C4-2B (cell line): ENCODE measurements at regions not wholly inside any gene's neighbourhood (a gene's known extent, or its start where the extent isn't known, plus 50 kb on each side); places are given as distances from the start of the nearest gene placed in this dataset.
"Not testable (repeated sequence)": the region's sequence is repeated elsewhere in the genome, so short reads cannot be mapped to it uniquely, and the experiment has no call there.

Experiments
- H3K27ac ChIP-seq: fragments of 450-650 bp; 2 replicates; pipeline ENCODE4 v1.5.1; 2017
- ZFX ChIP-seq: fragments of 450-650 bp; IDR thresholded peaks from 2 replicates; pipeline ENCODE4 v1.6.1; 2017
- TF ChIP-seq, protein P1 (sequence below): fragments of 450-650 bp; conservative IDR thresholded peaks from 2 replicates; pipeline ENCODE4 v1.5.1; 2017; ENCODE audit warnings: mild to moderate bottlenecking

DNA sequence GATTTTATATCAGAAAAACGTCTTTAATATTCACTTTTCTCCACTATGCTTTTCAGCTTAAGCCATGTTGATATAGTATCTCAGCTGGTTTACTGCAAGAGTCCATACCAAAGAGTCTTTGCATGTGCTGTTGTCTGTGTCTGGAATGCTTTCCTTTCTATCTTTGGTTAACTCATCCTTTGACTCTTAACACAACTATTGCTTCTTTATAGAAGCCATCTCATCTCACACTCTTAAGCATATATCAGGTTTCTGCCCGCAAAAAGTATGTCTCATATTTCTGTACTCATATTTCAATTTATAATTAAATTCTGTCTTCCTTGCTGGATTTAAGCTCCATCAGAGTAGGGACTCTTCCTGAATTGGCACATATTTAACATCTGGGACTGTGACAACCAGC lies 220.9 kb upstream of the KCNK2 start:
- TF ChIP-seq, protein P1, sequence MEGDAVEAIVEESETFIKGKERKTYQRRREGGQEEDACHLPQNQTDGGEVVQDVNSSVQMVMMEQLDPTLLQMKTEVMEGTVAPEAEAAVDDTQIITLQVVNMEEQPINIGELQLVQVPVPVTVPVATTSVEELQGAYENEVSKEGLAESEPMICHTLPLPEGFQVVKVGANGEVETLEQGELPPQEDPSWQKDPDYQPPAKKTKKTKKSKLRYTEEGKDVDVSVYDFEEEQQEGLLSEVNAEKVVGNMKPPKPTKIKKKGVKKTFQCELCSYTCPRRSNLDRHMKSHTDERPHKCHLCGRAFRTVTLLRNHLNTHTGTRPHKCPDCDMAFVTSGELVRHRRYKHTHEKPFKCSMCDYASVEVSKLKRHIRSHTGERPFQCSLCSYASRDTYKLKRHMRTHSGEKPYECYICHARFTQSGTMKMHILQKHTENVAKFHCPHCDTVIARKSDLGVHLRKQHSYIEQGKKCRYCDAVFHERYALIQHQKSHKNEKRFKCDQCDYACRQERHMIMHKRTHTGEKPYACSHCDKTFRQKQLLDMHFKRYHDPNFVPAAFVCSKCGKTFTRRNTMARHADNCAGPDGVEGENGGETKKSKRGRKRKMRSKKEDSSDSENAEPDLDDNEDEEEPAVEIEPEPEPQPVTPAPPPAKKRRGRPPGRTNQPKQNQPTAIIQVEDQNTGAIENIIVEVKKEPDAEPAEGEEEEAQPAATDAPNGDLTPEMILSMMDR, result no peak
- TF ChIP-seq ZFX, result no peak
- H3K27ac ChIP-seq, result no peak overlapping the region

DNA sequence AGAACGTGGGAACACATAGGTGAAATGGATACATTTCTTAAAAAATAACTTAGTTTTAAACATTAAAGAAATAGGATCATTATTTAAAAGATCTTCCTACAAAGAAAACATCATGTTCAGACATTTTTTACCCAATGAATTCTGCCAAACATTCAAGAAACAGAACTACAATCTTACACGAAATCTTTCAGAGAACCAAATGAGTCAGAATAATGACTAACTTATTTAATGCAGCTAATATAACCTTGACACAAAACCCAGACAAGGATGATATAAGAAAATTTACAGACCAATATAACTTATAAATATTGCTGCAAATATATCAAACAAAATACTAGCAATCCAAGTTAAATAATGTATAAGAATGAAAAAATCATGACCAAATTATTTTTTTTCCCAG lies 220.1 kb upstream of the KCNK2 start:
- TF ChIP-seq, protein P1, result no peak
- no peak for TF ChIP-seq ZFX
- no peak overlapping the region for H3K27ac ChIP-seq

DNA sequence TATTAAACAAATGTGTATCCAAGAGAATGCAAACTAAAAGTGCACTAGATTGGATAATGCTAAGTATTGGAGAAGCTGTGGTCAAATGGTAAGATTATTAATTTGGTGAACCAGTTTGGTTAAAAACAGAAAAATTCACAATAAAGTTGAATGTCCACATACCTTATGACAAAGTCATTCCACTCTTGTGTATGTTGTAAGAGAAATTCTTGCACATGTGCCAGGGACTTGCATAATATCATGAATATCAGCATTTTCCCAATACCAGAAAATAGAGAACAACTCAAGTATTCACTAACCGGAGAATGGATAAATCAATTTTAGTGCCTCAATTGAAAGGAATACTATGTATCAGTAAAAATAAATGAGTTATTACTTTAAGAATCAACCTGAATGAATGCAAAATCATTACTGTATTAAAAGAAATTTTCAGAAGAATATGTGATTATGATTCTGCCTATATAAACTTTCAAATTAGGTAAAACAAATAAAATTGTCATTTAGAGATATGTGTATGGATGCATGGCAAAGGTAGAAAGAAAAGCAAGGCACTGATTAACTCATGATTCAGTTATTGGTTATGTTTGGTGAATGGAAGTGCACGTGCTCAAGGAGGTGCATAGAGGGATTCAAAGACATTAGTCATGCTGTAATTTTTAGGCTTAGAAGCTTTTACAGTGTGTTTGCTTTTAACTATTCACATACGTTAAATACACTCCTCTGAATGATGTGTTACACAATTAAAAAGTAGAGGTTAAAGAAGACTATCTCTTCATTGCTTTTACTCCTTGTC lies 217.4 kb upstream of the KCNK2 start:
- no peak overlapping the region for H3K27ac ChIP-seq
- TF ChIP-seq ZFX, result no peak
- TF ChIP-seq, protein P1, result no peak

DNA sequence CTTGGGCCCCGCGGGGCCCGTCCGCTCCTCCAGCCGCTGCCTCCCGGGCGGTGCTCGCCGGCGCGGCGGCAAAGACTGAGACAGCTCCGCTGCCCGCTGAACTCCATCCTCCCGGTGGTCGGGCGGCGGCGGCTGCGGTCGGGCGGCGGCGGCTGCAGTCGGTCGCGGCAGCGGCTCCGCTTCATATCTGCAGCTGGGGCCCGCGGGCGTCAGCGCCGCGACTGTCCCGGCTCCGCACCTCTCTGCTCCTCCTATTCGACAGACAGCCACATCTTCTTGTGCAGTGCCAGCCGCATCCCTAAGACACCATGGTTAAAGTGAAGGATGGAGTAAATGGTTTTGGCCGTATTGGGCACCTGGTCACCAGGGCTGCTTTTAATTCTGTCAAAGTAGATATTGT lies 212.1 kb upstream of the KCNK2 start:
- H3K27ac ChIP-seq, result not testable (repeated sequence)

DNA sequence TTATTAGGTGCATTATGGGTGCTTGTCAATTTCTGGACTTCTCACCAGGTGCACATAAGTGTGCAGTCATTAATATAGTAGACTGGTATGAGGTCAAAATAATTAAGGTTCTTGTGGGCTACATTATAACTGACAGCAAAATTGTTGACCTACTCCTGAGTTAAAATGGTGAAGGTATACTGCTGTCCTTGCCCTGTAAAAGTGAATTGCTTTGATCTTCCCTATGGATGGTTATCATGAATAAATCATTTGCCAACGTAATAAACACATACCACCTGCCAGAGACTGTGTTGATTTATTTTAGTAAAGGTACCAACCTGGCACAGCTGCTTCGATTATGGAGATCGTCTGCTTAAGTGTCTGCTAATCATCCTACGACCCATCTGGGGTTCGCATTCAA lies 201.6 kb upstream of the KCNK2 start:
- TF ChIP-seq ZFX, result no peak
- TF ChIP-seq, protein P1, result no peak
- H3K27ac ChIP-seq, result no peak overlapping the region

DNA sequence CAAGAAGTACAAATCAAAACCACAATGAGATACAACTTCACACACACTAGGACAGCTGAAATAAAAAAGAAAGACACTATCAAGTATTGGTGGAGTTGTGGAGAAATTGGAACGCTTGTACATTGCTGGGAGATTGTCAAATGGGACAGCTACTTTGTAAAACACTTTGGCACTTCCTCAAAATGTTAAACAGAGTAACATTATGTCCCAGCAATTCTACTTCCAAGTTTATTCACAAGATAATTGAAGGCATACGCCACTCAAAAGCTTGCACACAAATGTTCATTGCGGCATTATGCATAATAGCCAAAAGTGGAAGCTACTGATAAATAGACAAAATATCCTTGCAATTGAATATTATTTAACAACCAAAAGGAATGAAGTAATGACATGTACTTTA lies 199.9 kb upstream of the KCNK2 start:
- no peak overlapping the region for H3K27ac ChIP-seq
- no peak for TF ChIP-seq ZFX
- TF ChIP-seq, protein P1, result no peak

DNA sequence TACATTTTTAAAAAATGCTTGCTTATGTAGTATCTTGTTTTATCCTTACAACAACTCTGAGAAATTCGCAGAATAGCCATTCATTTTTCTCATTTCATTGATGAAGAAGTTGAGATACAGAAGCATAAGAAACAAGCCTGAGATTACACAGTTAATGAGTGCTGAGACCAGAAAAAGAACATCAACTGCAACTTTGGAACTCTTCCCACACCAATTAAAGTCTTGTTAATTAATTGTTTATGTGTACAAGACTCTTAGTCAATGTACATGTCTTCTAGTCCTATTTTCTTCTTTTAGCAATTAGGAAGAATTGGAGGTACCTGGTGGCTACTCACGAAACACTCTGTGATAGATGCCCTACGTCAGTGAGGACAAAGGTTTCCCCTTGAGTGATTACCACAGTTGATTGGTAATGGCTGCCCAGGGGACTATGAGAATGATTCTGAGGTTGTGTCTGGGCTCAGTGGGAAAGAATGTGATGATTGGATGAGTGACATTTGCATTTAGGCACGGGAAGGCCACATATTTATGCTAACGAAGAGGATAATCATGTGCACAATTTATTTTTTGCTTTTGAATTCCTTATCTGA lies 187.4 kb upstream of the KCNK2 start:
- no peak for TF ChIP-seq ZFX
- TF ChIP-seq, protein P1, result no peak
- no peak overlapping the region for H3K27ac ChIP-seq

DNA sequence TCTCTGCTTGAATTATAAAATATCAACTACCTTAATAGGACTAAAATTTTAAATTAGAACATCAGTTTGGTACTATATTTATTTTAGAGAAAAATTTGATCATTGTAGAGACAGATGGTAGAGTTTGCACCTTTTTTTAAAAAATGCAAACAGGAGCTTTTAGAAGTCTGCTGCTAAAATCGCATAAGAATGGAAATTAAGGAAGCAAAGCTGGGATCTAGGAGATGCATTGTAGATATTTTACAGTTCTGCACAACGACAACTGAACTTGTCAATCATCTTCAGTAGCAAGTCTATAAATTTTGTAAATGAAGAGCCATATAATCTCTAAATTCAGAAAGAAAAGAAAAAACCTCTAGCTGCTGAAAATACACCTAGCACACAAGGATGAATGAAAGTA lies 185.6 kb upstream of the KCNK2 start:
- TF ChIP-seq, protein P1, result no peak
- no peak for TF ChIP-seq ZFX
- H3K27ac ChIP-seq, result no peak overlapping the region
